Glutamatergic neuron (in vitro differentiated cells): ENCODE measurements at regions not wholly inside any gene's neighbourhood (a gene's known extent, or its start where the extent isn't known, plus 50 kb on each side); places are given as distances from the start of the nearest gene placed in this dataset.
A peak's percentile ranks its signal among the peaks of the same experiment; 100 is the strongest.

Experiments used
- DNase-seq: peaks from one replicate; pipeline ENCODE4 v3.0.0; 2022
- H3K27ac Mint-ChIP-seq: one replicate; pipeline ENCODE4 v1.8.0; 2020; ENCODE audit warnings: mild to moderate bottlenecking, mixed read lengths, inconsistent platforms; ENCODE audit not compliant: unreplicated experiment
- H3K27me3 Mint-ChIP-seq: one replicate; pipeline ENCODE4 v1.8.0; 2020; ENCODE audit warnings: mild to moderate bottlenecking, moderate library complexity, mixed read lengths, inconsistent platforms; ENCODE audit not compliant: unreplicated experiment
- H3K36me3 Mint-ChIP-seq: one replicate; pipeline ENCODE4 v1.8.0; 2020; ENCODE audit warnings: mild to moderate bottlenecking, mixed read lengths, inconsistent platforms; ENCODE audit not compliant: unreplicated experiment
- H3K4me1 Mint-ChIP-seq: one replicate; pipeline ENCODE4 v1.8.0; 2020; ENCODE audit warnings: mild to moderate bottlenecking, low read depth, mixed read lengths, inconsistent platforms; ENCODE audit not compliant: unreplicated experiment
- H3K4me3 Mint-ChIP-seq: one replicate; pipeline ENCODE4 v1.8.0; 2020; ENCODE audit warnings: mild to moderate bottlenecking, mixed read lengths, inconsistent platforms; ENCODE audit not compliant: unreplicated experiment
- H3K9me3 Mint-ChIP-seq: one replicate; pipeline ENCODE4 v1.8.0; 2020; ENCODE audit warnings: mild to moderate bottlenecking, moderate library complexity, mixed read lengths, inconsistent platforms; ENCODE audit not compliant: unreplicated experiment
- CTCF ChIP-seq: fragments of 200-600 bp; sonication (generic); IDR thresholded peaks from one replicate; pipeline ENCODE4 v1.5.0; 2021; ENCODE audit not compliant: partially characterized antibody, unreplicated experiment

GRCh38 chr7:9226500-9226899, 793.1 kb downstream of the NXPH1 start:
- Mint-ChIP-seq H3K36me3 (no peaks in the 10 kb centered on the region), H3K9me3 (no peaks in the 10 kb centered on the region), H3K4me3 (no peak overlapping the region), H3K27ac (no peak overlapping the region), H3K27me3 (peaks cover 1% of the 10 kb centered on the region), H3K4me1 (peaks cover 8% of the 10 kb centered on the region)
- no peak for DNase-seq
- no peak for TF ChIP-seq CTCF

- no peak overlapping the region for H3K4me3 Mint-ChIP-seq
- DNase-seq = no peak
- H3K9me3 Mint-ChIP-seq = no peaks in the 10 kb centered on the region
- H3K4me1 Mint-ChIP-seq = peaks cover 13% of the 10 kb centered on the region
- peak overlapping the region; percentile 60 for H3K27ac Mint-ChIP-seq
- TF ChIP-seq CTCF = no peak
- peaks cover 1% of the 10 kb centered on the region for H3K27me3 Mint-ChIP-seq
- no peaks in the 10 kb centered on the region for H3K36me3 Mint-ChIP-seq
These were observed 798.3 kb downstream of the NXPH1 start for GRCh38 chr7:9231630-9232121.

- no peak overlapping the region for H3K4me3 Mint-ChIP-seq
- TF ChIP-seq CTCF = no peak
- no peak overlapping the region for H3K27ac Mint-ChIP-seq
- H3K4me1 Mint-ChIP-seq = no peaks in the 10 kb centered on the region
- DNase-seq = no peak
- H3K36me3 Mint-ChIP-seq = no peaks in the 10 kb centered on the region
- peaks cover 1% of the 10 kb centered on the region for H3K9me3 Mint-ChIP-seq
- no peaks in the 10 kb centered on the region for H3K27me3 Mint-ChIP-seq
These were observed 806.6 kb downstream of the NXPH1 start for GRCh38 chr7:9240001-9240400.

- no peaks in the 10 kb centered on the region for H3K27me3 Mint-ChIP-seq
- H3K36me3 Mint-ChIP-seq = no peaks in the 10 kb centered on the region
- no peak overlapping the region for H3K4me3 Mint-ChIP-seq
- no peak for TF ChIP-seq CTCF
- DNase-seq = no peak
- H3K9me3 Mint-ChIP-seq = peaks cover 1% of the 10 kb centered on the region
- H3K4me1 Mint-ChIP-seq = no peaks in the 10 kb centered on the region
- H3K27ac Mint-ChIP-seq = no peak overlapping the region
These were observed 808.4 kb downstream of the NXPH1 start for GRCh38 chr7:9241826-9242225.

GRCh38 chr7:9242636-9243035, 809.2 kb downstream of the NXPH1 start:
- no peak for TF ChIP-seq CTCF
- no peaks in the 10 kb centered on the region for H3K36me3 Mint-ChIP-seq
- no peak overlapping the region for H3K27ac Mint-ChIP-seq
- DNase-seq = no peak
- H3K4me3 Mint-ChIP-seq = no peak overlapping the region
- no peaks in the 10 kb centered on the region for H3K4me1 Mint-ChIP-seq
- H3K9me3 Mint-ChIP-seq = peaks cover 1% of the 10 kb centered on the region
- no peaks in the 10 kb centered on the region for H3K27me3 Mint-ChIP-seq
